ENCODE measurements at regions not wholly inside any gene's neighbourhood (a gene's known extent, or its start where the extent isn't known, plus 50 kb on each side); places are given as distances from the start of the nearest gene placed in this dataset.

- ATAC-seq, result no peak
- TF ChIP-seq, protein P1, sequence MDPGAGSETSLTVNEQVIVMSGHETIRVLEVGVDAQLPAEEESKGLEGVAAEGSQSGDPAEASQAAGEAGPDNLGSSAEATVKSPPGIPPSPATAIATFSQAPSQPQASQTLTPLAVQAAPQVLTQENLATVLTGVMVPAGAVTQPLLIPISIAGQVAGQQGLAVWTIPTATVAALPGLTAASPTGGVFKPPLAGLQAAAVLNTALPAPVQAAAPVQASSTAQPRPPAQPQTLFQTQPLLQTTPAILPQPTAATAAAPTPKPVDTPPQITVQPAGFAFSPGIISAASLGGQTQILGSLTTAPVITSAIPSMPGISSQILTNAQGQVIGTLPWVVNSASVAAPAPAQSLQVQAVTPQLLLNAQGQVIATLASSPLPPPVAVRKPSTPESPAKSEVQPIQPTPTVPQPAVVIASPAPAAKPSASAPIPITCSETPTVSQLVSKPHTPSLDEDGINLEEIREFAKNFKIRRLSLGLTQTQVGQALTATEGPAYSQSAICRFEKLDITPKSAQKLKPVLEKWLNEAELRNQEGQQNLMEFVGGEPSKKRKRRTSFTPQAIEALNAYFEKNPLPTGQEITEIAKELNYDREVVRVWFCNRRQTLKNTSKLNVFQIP (CRISPR knock-in tag; IDR thresholded peaks at IDR 0.05; ENCODE audit: borderline replicate concordance, low read depth), result no peak
- no peak for TF ChIP-seq PPARA (CRISPR knock-in tag; IDR thresholded peaks at IDR 0.05; ENCODE audit: borderline replicate concordance)
- TF ChIP-seq ZFP3 (CRISPR knock-in tag; IDR thresholded peaks at IDR 0.05), result no peak
Measured at GRCh38 chr7:13181216-13181615, 493.8 kb downstream of the ARL4A start.

- ATAC-seq, result no peak
- no peak for TF ChIP-seq SNAI2 (CRISPR knock-in tag; IDR thresholded peaks at IDR 0.05)
- TF ChIP-seq ESRRG (CRISPR knock-in tag; IDR thresholded peaks at IDR 0.05), result no peak
- TF ChIP-seq, protein P2, sequence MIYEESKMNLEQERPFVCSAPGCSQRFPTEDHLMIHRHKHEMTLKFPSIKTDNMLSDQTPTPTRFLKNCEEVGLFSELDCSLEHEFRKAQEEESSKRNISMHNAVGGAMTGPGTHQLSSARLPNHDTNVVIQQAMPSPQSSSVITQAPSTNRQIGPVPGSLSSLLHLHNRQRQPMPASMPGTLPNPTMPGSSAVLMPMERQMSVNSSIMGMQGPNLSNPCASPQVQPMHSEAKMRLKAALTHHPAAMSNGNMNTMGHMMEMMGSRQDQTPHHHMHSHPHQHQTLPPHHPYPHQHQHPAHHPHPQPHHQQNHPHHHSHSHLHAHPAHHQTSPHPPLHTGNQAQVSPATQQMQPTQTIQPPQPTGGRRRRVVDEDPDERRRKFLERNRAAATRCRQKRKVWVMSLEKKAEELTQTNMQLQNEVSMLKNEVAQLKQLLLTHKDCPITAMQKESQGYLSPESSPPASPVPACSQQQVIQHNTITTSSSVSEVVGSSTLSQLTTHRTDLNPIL (CRISPR knock-in tag; IDR thresholded peaks at IDR 0.05; ENCODE audit: low read depth), result no peak
- no peak for TF ChIP-seq BACH2 (CRISPR knock-in tag; IDR thresholded peaks at IDR 0.05; ENCODE audit: borderline replicate concordance)
- TF ChIP-seq ZFP30 (CRISPR knock-in tag; IDR thresholded peaks at IDR 0.05), result no peak
- no peak for TF ChIP-seq ZNF565 (CRISPR knock-in tag; conservative IDR thresholded peaks at IDR 0.05; ENCODE audit: low read depth)
- TF ChIP-seq, protein P3, sequence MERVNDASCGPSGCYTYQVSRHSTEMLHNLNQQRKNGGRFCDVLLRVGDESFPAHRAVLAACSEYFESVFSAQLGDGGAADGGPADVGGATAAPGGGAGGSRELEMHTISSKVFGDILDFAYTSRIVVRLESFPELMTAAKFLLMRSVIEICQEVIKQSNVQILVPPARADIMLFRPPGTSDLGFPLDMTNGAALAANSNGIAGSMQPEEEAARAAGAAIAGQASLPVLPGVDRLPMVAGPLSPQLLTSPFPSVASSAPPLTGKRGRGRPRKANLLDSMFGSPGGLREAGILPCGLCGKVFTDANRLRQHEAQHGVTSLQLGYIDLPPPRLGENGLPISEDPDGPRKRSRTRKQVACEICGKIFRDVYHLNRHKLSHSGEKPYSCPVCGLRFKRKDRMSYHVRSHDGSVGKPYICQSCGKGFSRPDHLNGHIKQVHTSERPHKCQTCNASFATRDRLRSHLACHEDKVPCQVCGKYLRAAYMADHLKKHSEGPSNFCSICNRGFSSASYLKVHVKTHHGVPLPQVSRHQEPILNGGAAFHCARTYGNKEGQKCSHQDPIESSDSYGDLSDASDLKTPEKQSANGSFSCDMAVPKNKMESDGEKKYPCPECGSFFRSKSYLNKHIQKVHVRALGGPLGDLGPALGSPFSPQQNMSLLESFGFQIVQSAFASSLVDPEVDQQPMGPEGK (CRISPR knock-in tag; IDR thresholded peaks at IDR 0.05; ENCODE audit: borderline replicate concordance), result no peak
- TF ChIP-seq ZFP3 (CRISPR knock-in tag; IDR thresholded peaks at IDR 0.05), result no peak
- TF ChIP-seq, protein P1 (CRISPR knock-in tag; IDR thresholded peaks at IDR 0.05; ENCODE audit: borderline replicate concordance, low read depth), result no peak
- no peak for TF ChIP-seq ARNTL (CRISPR knock-in tag; IDR thresholded peaks at IDR 0.05; ENCODE audit: borderline replicate concordance, low read depth)
- TF ChIP-seq ZNF70 (CRISPR knock-in tag; IDR thresholded peaks at IDR 0.05), result no peak
- TF ChIP-seq CSDC2 (CRISPR knock-in tag; IDR thresholded peaks at IDR 0.05), result no peak
- no peak for TF ChIP-seq ZC3H10 (CRISPR knock-in tag; IDR thresholded peaks at IDR 0.05)
- TF ChIP-seq, protein P4, sequence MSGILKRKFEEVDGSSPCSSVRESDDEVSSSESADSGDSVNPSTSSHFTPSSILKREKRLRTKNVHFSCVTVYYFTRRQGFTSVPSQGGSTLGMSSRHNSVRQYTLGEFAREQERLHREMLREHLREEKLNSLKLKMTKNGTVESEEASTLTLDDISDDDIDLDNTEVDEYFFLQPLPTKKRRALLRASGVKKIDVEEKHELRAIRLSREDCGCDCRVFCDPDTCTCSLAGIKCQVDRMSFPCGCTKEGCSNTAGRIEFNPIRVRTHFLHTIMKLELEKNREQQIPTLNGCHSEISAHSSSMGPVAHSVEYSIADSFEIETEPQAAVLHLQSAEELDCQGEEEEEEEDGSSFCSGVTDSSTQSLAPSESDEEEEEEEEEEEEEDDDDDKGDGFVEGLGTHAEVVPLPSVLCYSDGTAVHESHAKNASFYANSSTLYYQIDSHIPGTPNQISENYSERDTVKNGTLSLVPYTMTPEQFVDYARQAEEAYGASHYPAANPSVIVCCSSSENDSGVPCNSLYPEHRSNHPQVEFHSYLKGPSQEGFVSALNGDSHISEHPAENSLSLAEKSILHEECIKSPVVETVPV (CRISPR knock-in tag; IDR thresholded peaks at IDR 0.05), result no peak
- TF ChIP-seq PPARA (CRISPR knock-in tag; IDR thresholded peaks at IDR 0.05; ENCODE audit: borderline replicate concordance), result no peak
- no peak for TF ChIP-seq GLIS3 (CRISPR knock-in tag; IDR thresholded peaks at IDR 0.05)
- TF ChIP-seq, protein P5, sequence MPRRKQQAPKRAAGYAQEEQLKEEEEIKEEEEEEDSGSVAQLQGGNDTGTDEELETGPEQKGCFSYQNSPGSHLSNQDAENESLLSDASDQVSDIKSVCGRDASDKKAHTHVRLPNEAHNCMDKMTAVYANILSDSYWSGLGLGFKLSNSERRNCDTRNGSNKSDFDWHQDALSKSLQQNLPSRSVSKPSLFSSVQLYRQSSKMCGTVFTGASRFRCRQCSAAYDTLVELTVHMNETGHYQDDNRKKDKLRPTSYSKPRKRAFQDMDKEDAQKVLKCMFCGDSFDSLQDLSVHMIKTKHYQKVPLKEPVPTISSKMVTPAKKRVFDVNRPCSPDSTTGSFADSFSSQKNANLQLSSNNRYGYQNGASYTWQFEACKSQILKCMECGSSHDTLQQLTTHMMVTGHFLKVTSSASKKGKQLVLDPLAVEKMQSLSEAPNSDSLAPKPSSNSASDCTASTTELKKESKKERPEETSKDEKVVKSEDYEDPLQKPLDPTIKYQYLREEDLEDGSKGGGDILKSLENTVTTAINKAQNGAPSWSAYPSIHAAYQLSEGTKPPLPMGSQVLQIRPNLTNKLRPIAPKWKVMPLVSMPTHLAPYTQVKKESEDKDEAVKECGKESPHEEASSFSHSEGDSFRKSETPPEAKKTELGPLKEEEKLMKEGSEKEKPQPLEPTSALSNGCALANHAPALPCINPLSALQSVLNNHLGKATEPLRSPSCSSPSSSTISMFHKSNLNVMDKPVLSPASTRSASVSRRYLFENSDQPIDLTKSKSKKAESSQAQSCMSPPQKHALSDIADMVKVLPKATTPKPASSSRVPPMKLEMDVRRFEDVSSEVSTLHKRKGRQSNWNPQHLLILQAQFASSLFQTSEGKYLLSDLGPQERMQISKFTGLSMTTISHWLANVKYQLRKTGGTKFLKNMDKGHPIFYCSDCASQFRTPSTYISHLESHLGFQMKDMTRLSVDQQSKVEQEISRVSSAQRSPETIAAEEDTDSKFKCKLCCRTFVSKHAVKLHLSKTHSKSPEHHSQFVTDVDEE (CRISPR knock-in tag; IDR thresholded peaks at IDR 0.05), result no peak
- TF ChIP-seq OSR1 (CRISPR knock-in tag; IDR thresholded peaks at IDR 0.05), result no peak
- no peak for TF ChIP-seq ISL1 (CRISPR knock-in tag; IDR thresholded peaks at IDR 0.05)
Measured at GRCh38 chr7:13185139-13185538, 497.7 kb downstream of the ARL4A start.

GRCh38 chr7:13188236-13188805 lies 500.9 kb downstream of the ARL4A start:
- no peak for ATAC-seq
- TF ChIP-seq OSR1 (CRISPR knock-in tag; IDR thresholded peaks at IDR 0.05) (no peak), ISL1 (CRISPR knock-in tag; IDR thresholded peaks at IDR 0.05) (no peak), ZFP30 (CRISPR knock-in tag; IDR thresholded peaks at IDR 0.05) (no peak), TOX (CRISPR knock-in tag; IDR thresholded peaks at IDR 0.05; ENCODE audit: borderline replicate concordance) (no peak), ZNF70 (CRISPR knock-in tag; IDR thresholded peaks at IDR 0.05) (no peak), ESRRG (CRISPR knock-in tag; IDR thresholded peaks at IDR 0.05) (no peak), ZC3H10 (CRISPR knock-in tag; IDR thresholded peaks at IDR 0.05) (no peak)
- TF ChIP-seq, protein P3 (CRISPR knock-in tag; IDR thresholded peaks at IDR 0.05; ENCODE audit: borderline replicate concordance), result no peak
- TF ChIP-seq, protein P4 (CRISPR knock-in tag; IDR thresholded peaks at IDR 0.05), result no peak
- TF ChIP-seq, protein P1 (CRISPR knock-in tag; IDR thresholded peaks at IDR 0.05; ENCODE audit: borderline replicate concordance, low read depth), result no peak

All from SK-N-SH treated with all-trans-retinoic acid at 6 μM for 48 hours (cell line).